ENCODE measurements at regions not wholly inside any gene's neighbourhood (a gene's known extent, or its start where the extent isn't known, plus 50 kb on each side); places are given as distances from the start of the nearest gene placed in this dataset.

GRCh38 chr6:81436990-81437389 is 315.5 kb downstream of the TENT5A start (continued):
- TF ChIP-seq NRF1 (IDR thresholded peaks at IDR 0.05; ENCODE audit: low read depth, low read length) = no peak
- no peak for TF ChIP-seq MXI1 (IDR thresholded peaks at IDR 0.05; ENCODE audit: low read depth, low read length)
- TF ChIP-seq, protein P1, sequence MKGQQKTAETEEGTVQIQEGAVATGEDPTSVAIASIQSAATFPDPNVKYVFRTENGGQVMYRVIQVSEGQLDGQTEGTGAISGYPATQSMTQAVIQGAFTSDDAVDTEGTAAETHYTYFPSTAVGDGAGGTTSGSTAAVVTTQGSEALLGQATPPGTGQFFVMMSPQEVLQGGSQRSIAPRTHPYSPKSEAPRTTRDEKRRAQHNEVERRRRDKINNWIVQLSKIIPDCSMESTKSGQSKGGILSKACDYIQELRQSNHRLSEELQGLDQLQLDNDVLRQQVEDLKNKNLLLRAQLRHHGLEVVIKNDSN (IDR thresholded peaks at IDR 0.05; ENCODE audit: borderline replicate concordance, low read depth) = no peak

DNA sequence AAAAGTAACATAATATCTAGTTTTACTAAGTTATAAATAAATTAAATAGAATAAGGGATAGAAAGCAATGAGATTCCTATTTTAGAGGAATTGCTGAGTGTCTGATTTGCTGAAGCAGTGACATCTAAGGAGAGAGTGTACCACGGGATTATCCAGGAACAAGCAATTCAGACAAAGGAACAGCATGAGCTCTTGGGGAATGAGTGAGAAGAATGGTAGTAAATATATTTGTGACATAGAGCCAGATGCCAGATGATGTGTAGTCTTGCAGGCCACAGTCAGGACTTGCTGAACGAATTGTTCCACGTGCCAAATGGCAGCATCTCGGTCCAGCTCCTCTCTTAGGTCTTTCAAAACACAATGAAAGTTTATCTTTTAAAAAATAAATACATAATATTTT is 339.2 kb downstream of the TENT5A start:
- Histone ChIP-seq H4K20me1 (ENCODE audit: insufficient read depth) (no peaks in the 10 kb centered on the region), H3K27me3 (ENCODE audit: insufficient read depth) (no peaks in the 10 kb centered on the region), H2AFZ (ENCODE audit: low read depth) (no peak overlapping the region), H3K27ac (ENCODE audit: low read depth in 2 of 2, low read length in 1 of 2) (no peak overlapping the region), H3K36me3 (replicated peaks in 1 of 2; ENCODE audit: control insufficient read depth in 1 of 2, insufficient read depth in 2 of 2, low read length in 1 of 2) (no peaks in the 10 kb centered on the region), H3K9ac (no peak overlapping the region), H3K4me2 (no peak overlapping the region), H3K79me2 (ENCODE audit: insufficient read depth) (no peaks in the 10 kb centered on the region), H3K9me2 (peaks cover 4% of the 10 kb centered on the region; the same call in 1 of the 2 replicates), H3K4me1 (ENCODE audit: control insufficient read depth in 1 of 2, insufficient read depth in 2 of 2, low read depth in 1 of 2, low read length in 1 of 2) (no peaks in the 10 kb centered on the region), H3F3A (replicated peaks; ENCODE audit: insufficient read depth) (no peaks in the 10 kb centered on the region), H3K4me3 (ENCODE audit: low read depth in 2 of 2, low read length in 1 of 2) (no peak overlapping the region), H3K9me3 (no peaks in the 10 kb centered on the region)
- CTCF ChIA-PET = interaction anchor here (0.7 kb wide), 1 partner anchor 54 kb away, joined by 3 read pairs; no protein-coding TSS in a partner anchor
- WGBS (ENCODE audit: low lambda C conversion rate) = 68% methylated on average over 4 of the region's 4 CpGs
- TF ChIP-seq ELF1 (IDR thresholded peaks at IDR 0.05) (no peak), POLR2AphosphoS5 (IDR thresholded peaks at IDR 0.05; ENCODE audit: low read depth, low read length) (no peak), SMC3 (IDR thresholded peaks at IDR 0.05; ENCODE audit: low read depth, low read length) (no peak), TEAD4 (IDR thresholded peaks at IDR 0.05; ENCODE audit: borderline replicate concordance, insufficient read depth) (no peak), REST (IDR thresholded peaks at IDR 0.05; ENCODE audit: low read depth, low read length) (no peak), RXRA (IDR thresholded peaks at IDR 0.05; ENCODE audit: borderline replicate concordance, low read depth) (no peak), NRF1 (IDR thresholded peaks at IDR 0.05; ENCODE audit: low read depth, low read length) (no peak), FOSL2 (IDR thresholded peaks at IDR 0.05; ENCODE audit: borderline replicate concordance, low read depth) (no peak), RCOR1 (IDR thresholded peaks at IDR 0.05; ENCODE audit: low read length) (no peak), MAX (IDR thresholded peaks at IDR 0.05; ENCODE audit: low read depth) (no peak), JUND (IDR thresholded peaks at IDR 0.05) (no peak)
- no peak for DNase-seq
- POLR2A ChIA-PET = no interaction called here
